ENCODE measurements at regions not wholly inside any gene's neighbourhood (a gene's known extent, or its start where the extent isn't known, plus 50 kb on each side); places are given as distances from the start of the nearest gene placed in this dataset.

DNA sequence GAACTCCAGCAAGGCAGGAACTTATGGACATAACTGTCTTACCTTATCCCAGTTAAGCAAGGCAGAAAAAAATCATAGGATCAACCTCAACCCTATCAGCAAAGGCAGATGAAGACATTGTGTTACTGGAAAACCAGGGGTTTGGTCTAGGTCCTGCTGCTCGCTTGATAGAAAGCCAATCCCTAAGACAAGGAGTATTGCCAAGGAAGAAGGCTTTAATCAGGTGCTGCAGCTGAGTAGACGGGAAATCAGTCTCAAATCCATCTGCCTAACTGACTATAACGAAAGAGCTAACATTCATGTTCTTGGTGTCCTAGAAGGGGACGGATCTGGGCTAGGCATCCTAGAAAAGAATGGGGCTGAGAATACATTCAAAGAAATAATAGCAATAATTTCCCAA is 1158.7 kb upstream of the CNTN5 start:
- Histone ChIP-seq H3K79me2 (ENCODE audit: low read depth) (no peaks in the 10 kb centered on the region), H3K4me1 (replicated peaks; ENCODE audit: insufficient read depth) (no peaks in the 10 kb centered on the region), H4K20me1 (ENCODE audit: insufficient read depth) (no peaks in the 10 kb centered on the region), H3F3A (ENCODE audit: insufficient read depth, low read depth) (no peaks in the 10 kb centered on the region), H3K9me3 (ENCODE audit: insufficient read depth, low read depth) (no peaks in the 10 kb centered on the region), H3K27me3 (ENCODE audit: insufficient read depth, low read depth) (no peaks in the 10 kb centered on the region), H3K27ac (no peak overlapping the region), H2AFZ (no peak overlapping the region), H3K4me3 (no peak overlapping the region), H3K4me2 (no peak overlapping the region), H3K36me3 (ENCODE audit: low read depth) (no peaks in the 10 kb centered on the region), H3K9me2 (ENCODE audit: insufficient read depth) (no peaks in the 10 kb centered on the region)
- no TSS peak for BruUV-seq (replicated peaks)
- ChIA-PET POLR2A (ENCODE audit: unreplicated experiment) (no interaction called here), CTCF (no interaction called here)
- DNase-seq: no peak
- intact Hi-C loops (cut with micrococcal nuclease; ENCODE audit: unreplicated experiment): no loop called here
- TF ChIP-seq, protein P1, sequence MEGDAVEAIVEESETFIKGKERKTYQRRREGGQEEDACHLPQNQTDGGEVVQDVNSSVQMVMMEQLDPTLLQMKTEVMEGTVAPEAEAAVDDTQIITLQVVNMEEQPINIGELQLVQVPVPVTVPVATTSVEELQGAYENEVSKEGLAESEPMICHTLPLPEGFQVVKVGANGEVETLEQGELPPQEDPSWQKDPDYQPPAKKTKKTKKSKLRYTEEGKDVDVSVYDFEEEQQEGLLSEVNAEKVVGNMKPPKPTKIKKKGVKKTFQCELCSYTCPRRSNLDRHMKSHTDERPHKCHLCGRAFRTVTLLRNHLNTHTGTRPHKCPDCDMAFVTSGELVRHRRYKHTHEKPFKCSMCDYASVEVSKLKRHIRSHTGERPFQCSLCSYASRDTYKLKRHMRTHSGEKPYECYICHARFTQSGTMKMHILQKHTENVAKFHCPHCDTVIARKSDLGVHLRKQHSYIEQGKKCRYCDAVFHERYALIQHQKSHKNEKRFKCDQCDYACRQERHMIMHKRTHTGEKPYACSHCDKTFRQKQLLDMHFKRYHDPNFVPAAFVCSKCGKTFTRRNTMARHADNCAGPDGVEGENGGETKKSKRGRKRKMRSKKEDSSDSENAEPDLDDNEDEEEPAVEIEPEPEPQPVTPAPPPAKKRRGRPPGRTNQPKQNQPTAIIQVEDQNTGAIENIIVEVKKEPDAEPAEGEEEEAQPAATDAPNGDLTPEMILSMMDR (conservative IDR thresholded peaks at IDR 0.05): no peak
- no peak for TF ChIP-seq EZH2 (IDR thresholded peaks at IDR 0.05; ENCODE audit: low read depth)

GRCh38 chr11:97865424-97866012 is 1155.2 kb upstream of the CNTN5 start:
- no TSS peak for BruUV-seq (replicated peaks)

GRCh38 chr11:97871816-97872215 is 1148.9 kb upstream of the CNTN5 start:
- POLR2A ChIA-PET (ENCODE audit: unreplicated experiment): no interaction called here
- no peak overlapping the region for H3K4me3 ChIP-seq
- H3K36me3 ChIP-seq (ENCODE audit: low read depth): no peaks in the 10 kb centered on the region
- no peaks in the 10 kb centered on the region for H3K9me2 ChIP-seq (ENCODE audit: insufficient read depth)
- H3F3A ChIP-seq (ENCODE audit: insufficient read depth, low read depth): no peaks in the 10 kb centered on the region
- no peak overlapping the region for H3K27ac ChIP-seq
- TF ChIP-seq, protein P1 (conservative IDR thresholded peaks at IDR 0.05): no peak
- no peak for TF ChIP-seq EZH2 (IDR thresholded peaks at IDR 0.05; ENCODE audit: low read depth)
- H3K9me3 ChIP-seq (ENCODE audit: insufficient read depth, low read depth): no peaks in the 10 kb centered on the region
- no peaks in the 10 kb centered on the region for H3K79me2 ChIP-seq (ENCODE audit: low read depth)
- DNase-seq: no peak
- CTCF ChIA-PET: interaction anchor here (0.6 kb wide), 1 partner anchor 1923 kb away, joined by 5 read pairs; no protein-coding TSS in a partner anchor
- H3K27me3 ChIP-seq (ENCODE audit: insufficient read depth, low read depth): no peaks in the 10 kb centered on the region
- no peak overlapping the region for H2AFZ ChIP-seq
- intact Hi-C loops (cut with micrococcal nuclease; ENCODE audit: unreplicated experiment): no loop called here
- no peaks in the 10 kb centered on the region for H4K20me1 ChIP-seq (ENCODE audit: insufficient read depth)
- H3K4me2 ChIP-seq: no peak overlapping the region
- H3K4me1 ChIP-seq (replicated peaks; ENCODE audit: insufficient read depth): no peaks in the 10 kb centered on the region
- BruUV-seq (replicated peaks): no TSS peak

More at GRCh38 chr11:97865424-97866012, 1155.2 kb upstream of the CNTN5 start:
- Histone ChIP-seq H3K79me2 (ENCODE audit: low read depth) (no peaks in the 10 kb centered on the region), H3K4me1 (replicated peaks; ENCODE audit: insufficient read depth) (no peaks in the 10 kb centered on the region), H3K9me2 (ENCODE audit: insufficient read depth) (no peaks in the 10 kb centered on the region), H3F3A (ENCODE audit: insufficient read depth, low read depth) (no peaks in the 10 kb centered on the region), H3K27me3 (ENCODE audit: insufficient read depth, low read depth) (no peaks in the 10 kb centered on the region), H4K20me1 (ENCODE audit: insufficient read depth) (no peaks in the 10 kb centered on the region), H3K36me3 (ENCODE audit: low read depth) (no peaks in the 10 kb centered on the region), H3K4me2 (no peak overlapping the region), H2AFZ (no peak overlapping the region), H3K4me3 (no peak overlapping the region), H3K9me3 (ENCODE audit: insufficient read depth, low read depth) (no peaks in the 10 kb centered on the region), H3K27ac (no peak overlapping the region)
- ChIA-PET CTCF (no interaction called here), POLR2A (ENCODE audit: unreplicated experiment) (no interaction called here)
- intact Hi-C loops (cut with micrococcal nuclease; ENCODE audit: unreplicated experiment): no loop called here
- TF ChIP-seq EZH2 (IDR thresholded peaks at IDR 0.05; ENCODE audit: low read depth): no peak
- TF ChIP-seq, protein P1 (conservative IDR thresholded peaks at IDR 0.05): no peak
- DNase-seq: no peak

Measured in PC-9 (cell line).